Stimulated activated naive CD4-positive, alpha-beta T cell treated with Interleukin-2 at 50 U/mL for 16 hours (primary cell): ENCODE measurements at regions not wholly inside any gene's neighbourhood (a gene's known extent, or its start where the extent isn't known, plus 50 kb on each side); places are given as distances from the start of the nearest gene placed in this dataset.

Experiments
- DNase-seq: peaks from one replicate; lab custom pipeline; 2025; lab: John Stamatoyannopoulos, UW

- DNase-seq = no peak
These were observed 206.8 kb downstream of the LPIN1 start for GRCh38 chr2:11953258-11953657.

- DNase-seq = no peak
These were observed 208.9 kb downstream of the LPIN1 start for GRCh38 chr2:11955314-11955713.

GRCh38 chr2:11955884-11956291 is 209.5 kb downstream of the LPIN1 start:
- no peak for DNase-seq

- no peak for DNase-seq
These were observed 216.4 kb downstream of the LPIN1 start for GRCh38 chr2:11962707-11963328.

DNA sequence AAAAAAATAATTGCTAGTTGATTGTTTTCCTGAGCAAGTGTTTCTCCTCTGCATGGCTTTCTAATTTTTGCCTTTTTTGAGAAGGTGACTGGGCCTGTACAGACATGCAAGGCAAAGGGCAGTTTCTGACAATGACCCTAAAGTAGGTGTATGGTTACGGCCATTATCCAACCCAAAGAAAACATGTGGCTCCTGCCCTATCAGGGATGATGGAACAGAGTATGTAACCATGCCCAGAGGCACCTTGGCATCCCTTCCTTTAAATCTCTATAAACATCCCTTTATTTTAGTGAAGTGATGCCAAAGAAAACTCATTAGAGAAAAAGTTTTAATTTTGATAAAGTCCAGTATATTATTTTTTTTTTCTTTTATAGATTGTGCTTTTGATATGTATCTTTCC is 217.5 kb downstream of the LPIN1 start:
- no peak for DNase-seq

- no peak for DNase-seq
These were observed 221.6 kb downstream of the LPIN1 start for GRCh38 chr2:11967946-11968465.

GRCh38 chr2:11968521-11968920 is 222.1 kb downstream of the LPIN1 start:
- no peak for DNase-seq

DNA sequence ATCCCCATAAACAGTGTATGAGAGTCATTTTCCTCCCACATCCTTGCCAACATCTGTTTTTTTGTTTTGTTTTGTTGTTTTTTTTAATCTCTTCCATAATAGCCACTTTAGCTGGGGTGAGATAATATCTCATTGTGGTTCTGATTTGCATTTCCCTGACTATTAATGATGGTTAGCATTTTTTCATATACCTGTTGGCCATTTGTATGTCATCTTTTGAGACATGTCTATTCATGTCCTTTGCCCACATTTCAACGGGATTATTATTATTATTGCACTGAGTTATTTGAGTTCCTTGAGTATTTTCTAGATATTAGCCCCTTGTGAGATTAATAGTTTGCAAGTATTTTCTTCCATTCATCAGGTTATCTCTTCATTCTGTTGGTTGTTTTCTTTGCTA is 223.3 kb downstream of the LPIN1 start:
- DNase-seq = no peak

DNA sequence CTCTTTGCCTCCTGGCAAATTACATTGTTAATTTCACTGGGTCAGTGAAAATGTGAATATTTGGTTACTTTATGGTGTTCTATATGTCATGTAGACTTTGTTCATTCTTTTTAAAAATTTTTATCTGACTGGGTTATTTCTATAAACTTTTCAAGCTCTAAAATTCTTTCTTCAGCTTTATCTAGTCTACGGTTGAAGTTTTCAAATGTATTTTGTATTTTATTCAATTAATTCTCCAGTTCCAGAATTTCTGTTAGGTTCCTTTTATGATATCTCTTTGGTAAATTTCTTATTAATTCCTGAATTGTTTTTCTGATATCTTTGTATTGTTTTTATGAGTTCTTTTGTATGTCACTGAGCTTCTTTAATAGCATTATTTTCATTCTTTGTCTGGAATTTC is 228.1 kb downstream of the LPIN1 start:
- DNase-seq = no peak

GRCh38 chr2:11975373-11975772 is 228.9 kb downstream of the LPIN1 start:
- DNase-seq = no peak

GRCh38 chr2:11976073-11976472 is 229.6 kb downstream of the LPIN1 start:
- DNase-seq = no peak

GRCh38 chr2:11977766-11978524 is 231.5 kb downstream of the LPIN1 start:
- DNase-seq = no peak

DNA sequence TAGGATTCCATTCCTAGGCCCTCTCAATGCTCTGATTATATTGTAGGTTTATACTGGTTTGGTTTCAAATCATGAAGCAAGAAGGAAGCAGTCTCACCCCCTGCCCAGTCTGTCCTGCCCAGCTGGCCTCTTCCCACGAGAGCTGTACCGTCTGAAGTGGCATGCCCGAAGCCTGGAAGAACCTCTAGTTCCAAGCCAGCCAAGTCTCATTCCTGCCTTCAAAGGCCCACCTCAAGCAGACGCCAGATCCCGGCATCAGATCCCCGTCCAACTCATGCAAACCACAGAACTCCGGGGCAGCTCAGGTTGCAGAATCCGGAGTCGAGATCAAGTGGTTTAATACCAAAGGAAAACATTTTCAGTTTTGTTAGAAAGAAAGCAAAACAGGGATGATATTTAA is 234.4 kb downstream of the LPIN1 start:
- DNase-seq = no peak

GRCh38 chr2:11983401-11983800 is 237.0 kb downstream of the LPIN1 start:
- DNase-seq = no peak

DNA sequence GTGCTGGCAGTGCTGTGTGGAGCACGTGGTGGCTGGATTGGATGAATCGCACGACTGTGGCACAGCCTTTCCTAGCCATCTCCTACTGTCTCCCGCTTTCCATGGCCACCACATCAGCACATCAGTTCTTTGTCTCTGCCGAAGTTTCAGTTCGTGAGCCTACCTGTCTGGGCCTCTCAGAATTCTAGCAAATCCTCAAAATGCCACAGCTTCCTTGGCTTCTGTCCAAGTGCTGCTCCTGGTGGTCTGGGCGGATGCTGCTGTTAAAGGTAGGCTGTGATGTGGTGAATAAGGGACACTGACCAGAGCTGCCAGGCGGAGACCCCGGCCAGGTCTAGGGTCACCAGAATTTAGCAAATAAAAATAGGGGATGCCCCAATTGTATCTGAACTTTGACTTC is 237.4 kb downstream of the LPIN1 start:
- DNase-seq = no peak

DNA sequence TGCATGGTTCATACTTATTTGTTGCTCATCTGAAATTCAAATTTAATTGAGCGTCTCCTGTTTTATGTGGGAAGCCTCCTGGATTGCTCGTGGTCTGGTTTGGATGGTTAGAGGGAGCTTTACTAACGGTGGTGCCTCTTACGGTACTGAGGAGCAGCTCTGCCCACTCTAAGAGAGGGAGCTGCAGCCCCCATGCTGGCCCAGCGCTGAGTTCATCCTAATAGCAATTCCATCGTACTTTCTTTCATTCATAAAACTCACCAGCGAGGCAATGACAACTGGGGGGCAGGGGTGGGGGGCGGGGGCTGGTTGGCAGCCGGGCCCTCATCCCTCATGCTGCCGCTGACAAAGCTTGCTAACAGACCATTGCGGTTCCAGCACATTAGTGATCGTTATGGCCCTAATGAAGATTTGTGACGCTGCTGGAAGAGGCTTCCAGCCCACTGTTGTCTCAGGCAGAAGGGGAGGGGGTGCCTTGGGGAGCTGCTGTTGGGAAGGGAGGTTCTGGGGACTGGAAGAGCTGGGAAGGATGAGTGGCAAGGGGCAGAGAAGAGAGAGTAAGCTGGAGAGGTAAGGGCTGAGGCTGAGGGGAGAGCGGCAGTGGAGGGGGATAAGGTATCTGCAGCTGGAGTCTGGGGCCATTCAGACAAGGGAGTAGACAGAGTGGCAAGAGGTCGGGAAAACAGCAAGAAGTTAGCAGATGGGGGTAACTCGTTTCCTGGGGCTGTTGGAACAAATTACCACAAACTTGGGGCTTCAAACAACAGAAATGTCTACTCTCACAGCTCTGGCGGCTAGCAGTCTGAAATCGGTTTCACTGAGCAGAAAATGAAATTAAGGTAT is 238.1 kb downstream of the LPIN1 start:
- DNase-seq = no peak

GRCh38 chr2:11985817-11986566 is 239.6 kb downstream of the LPIN1 start:
- no peak for DNase-seq

DNA sequence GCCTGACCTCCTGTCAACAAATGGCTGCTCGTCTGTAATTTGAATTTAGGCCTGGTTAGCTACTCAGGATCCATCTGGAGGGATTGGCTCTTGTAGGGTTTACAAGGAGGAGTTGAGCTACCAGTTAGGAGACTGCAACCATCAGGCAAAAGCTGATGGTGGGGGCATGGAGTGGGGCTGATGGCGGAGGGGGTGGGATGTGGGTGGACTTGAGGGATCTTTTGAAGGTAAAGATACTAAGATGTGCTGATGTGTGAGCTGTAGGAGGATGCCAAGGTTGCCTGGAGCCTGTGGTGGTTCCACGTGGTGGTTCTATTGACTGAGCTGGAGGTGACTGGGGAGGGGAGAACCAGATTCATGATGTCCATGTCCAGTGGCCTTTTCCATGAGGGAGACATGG is 240.7 kb downstream of the LPIN1 start:
- no peak for DNase-seq

- no peak for DNase-seq
These were observed 242.4 kb downstream of the LPIN1 start for GRCh38 chr2:11988691-11989353.

- DNase-seq = no peak
These were observed 242.9 kb downstream of the LPIN1 start for GRCh38 chr2:11989354-11989703.

DNA sequence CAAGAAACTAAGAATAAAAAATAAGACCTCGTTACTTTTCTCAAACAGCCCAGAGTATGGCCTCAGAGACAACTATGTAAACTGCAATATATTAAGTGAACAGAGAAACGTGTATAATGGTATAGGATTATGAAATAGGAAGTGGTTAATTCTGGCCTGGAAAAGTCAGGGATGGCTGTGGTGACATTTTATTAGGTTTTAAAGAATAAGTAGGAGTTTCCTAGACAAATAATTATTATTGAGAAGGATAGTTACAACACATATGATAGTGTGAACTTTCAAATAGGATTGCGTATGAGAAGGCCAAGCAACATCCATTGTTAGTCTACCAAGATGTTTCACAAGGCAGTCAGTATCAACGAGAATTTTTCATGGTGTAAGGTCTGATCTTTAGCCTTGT is 244.1 kb downstream of the LPIN1 start:
- no peak for DNase-seq

GRCh38 chr2:11993749-11994148 is 247.3 kb downstream of the LPIN1 start:
- no peak for DNase-seq
